ENCODE measurements at regions not wholly inside any gene's neighbourhood (a gene's known extent, or its start where the extent isn't known, plus 50 kb on each side); places are given as distances from the start of the nearest gene placed in this dataset.

DNA sequence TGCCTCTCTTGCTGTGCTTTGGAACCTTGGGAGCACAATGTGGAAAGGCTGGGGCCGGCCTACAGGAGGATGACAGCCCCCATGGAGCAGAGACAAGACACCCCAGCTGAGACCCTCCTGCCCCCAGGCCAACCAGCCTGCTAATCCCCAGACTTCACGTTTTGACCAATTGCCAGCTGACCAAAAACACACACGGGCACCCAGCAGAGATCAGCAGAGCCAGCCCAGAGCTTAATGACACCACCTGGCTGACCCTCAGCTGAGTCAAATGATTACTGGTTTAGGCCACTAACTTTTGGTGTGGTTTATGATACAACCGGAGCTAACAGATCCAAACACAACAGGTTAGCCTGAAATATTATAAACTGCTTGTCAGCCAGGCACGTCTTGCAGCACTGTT is 111.2 kb upstream of the KIF5B start:
- DNase-seq: no peak

DNA sequence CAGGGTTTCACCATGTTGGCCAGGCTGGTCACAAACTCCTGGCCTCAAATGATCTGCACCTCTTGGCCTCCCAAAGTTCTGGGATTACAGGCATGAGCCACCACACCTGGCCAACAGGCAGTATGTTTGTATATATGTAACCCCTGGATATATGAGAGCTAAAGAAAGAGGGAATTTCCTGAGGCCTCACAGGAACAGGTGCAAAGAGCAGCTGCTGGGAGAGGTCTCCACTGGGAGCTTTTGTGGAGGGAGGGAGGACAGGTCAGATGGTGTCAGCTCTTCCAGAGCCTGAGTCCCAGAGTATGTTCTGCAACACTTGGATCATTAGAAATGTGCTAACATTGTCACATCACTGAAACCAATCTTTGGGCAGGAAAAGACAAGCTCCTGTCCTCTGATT is 110.1 kb upstream of the KIF5B start:
- DNase-seq: no peak

DNA sequence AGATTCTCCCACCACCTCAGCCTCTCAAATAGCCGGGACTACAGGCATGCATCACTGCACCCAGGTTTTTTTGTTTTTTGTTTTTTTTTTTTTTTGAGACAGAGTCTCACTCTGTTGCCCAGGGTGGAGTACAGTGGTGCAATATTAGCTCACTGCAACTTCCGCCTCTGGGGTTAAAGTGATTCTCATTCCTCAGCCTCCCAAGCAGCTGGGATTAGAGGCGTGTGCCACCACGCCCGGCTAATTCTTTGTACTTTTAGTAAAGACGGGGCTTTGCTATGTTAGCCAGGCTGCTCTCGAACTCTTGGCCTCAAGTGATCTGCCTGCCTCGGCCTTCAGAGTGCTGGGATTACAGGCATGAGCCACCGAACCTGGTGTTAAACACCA is 107.5 kb upstream of the KIF5B start:
- no peak for DNase-seq

DNA sequence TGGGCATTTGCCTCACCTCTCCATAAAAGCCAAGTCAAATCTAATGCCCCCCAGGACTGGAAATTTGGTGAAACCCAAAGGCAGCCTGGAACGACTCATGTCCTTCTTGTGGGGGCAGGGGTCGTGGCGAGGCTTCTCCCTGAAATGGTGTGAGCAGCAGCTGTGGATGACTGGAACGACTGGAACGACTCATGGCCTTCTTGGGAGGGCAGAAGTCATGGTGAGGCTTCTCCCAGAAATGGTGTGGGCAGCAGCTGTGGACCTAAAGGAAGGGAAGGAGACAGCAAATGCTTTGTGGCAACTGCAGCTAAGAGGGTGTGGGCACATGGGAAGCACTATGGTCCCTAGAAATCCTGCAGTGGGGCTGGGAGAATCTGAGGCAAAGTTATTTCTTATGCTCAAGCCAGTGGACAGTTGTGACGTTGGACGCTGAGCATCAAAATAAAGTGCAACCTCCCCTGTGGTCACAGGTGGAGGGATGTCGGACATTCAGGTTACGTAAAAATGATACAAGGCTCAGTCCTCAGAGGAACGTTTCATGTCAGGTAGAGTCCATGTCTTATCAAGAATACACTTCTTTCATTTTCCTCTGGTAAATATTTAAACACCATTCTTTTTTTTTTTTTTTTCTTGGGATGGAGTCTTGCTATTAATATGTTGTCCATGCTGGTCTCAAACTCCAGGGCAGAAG is 107.0 kb upstream of the KIF5B start:
- DNase-seq: no peak

DNA sequence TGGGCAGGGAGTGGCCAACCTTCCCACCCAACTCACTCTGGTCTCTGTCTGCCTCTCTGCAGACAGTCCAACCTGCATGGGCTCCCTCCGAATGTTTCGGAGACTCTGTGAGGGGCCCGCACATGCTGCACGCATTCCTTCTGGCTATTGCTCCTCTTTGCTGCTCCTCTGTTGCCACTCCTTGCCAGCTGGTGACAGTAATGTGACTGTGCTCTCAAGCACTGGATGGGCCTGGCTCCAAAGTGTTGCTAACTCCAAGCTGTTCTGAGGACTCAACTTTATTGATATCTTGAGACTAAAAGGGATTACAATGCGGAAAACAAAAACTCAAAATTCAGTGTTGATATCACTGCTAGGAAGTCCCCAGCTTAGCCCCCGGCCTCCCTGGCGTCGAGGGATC is 105.4 kb upstream of the KIF5B start:
- DNase-seq: no peak

DNA sequence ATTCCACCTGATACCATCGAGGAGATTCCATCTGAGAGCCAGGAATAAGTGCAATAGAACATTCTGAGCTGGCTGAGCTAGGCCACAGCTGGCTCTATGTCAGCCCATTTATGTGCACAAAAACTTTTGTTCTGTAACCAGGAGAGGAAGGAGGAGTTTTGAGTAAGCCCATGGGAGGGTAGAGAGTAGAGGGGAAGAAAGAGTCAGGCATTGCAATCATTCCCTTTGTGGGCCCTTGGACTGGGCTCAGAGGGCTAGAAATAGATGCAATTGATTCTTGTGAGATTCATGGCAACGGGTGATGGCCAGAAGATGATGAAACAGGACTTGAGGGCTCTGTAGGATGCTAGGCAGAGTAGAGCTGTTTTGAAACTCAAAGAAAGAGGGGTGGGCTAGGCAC is 104.6 kb upstream of the KIF5B start:
- DNase-seq: no peak

DNA sequence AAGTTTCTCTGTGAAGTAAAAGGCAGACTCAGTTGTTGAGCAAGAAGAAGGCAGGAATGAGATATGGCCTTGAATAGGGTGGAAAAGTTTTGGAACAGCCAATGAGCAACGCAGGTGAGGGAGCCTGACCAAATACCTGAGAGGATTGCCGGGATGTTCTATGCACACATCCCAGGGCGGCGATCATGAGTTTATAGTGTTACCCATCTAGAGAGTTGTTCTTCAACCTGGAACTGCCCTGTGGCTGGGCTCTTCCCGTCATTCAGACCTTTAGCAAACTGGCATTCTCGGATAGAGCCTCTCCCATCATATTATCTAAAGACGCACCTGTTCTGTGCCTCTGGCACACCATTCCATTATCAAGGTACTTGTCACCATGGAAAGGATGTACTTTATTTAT is 103.0 kb upstream of the KIF5B start:
- no peak for DNase-seq

DNA sequence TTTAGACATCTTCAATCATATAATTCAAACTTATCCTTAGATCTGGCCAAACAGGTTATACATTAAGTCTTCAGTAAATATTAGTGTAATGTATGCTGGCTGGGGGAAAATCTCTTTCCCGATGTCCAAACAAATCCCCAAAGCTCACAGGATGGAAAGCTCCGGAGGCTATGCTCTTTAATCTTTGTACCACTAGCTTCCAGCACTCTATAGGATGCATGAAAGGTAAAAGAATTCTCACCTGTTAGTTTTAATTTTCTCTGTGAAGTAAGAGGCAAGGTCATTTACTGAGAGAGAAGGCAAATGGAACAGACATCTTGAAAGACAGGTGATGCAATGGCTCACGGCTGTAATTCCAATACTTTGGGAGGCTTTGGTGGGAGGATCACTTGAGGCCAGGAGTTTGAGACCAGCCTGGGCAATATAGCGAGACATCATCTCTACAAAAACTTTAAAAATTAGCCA is 99.8 kb upstream of the KIF5B start:
- DNase-seq: no peak

DNA sequence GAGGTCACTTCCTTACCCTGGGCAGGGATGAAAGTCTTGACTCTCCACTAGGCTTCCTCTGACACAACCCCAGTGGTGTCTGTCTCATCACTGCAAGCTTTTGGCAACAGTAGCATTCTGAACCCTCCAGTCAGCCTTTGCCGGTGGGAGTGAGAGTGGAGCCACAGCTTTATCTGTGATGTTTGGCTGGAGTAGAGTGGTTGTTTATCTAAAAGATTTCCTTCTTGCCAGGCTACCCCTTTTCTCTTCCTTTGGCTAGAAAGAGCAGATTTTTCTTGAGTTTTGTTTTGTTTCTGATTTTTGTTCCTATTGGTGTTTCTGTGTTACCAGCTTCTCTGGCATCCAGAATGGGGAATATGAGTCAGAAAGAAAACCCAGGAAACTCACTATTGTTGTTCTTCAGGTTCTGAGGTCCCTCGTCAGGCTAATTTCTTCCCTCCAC is 98.9 kb upstream of the KIF5B start:
- no peak for DNase-seq

DNA sequence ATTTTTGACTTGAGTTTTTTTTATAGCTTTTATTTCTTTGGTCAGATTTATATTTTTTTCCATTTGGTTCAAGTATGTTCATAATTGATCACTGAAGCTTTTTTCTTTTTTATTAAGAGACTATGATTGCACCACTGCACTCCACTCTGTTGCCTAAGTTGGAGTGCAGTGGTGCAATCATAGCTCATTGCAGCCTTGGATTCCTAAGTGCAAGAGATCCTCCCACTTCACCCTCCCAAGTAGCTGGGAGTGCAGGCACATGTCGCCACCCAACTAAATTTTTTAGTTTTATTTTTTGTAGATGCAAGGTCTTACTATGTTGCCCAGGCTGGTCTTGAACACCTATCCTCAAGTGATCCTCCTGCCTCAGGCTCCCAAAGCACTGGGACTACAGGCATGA is 97.7 kb upstream of the KIF5B start:
- DNase-seq: no peak

DNA sequence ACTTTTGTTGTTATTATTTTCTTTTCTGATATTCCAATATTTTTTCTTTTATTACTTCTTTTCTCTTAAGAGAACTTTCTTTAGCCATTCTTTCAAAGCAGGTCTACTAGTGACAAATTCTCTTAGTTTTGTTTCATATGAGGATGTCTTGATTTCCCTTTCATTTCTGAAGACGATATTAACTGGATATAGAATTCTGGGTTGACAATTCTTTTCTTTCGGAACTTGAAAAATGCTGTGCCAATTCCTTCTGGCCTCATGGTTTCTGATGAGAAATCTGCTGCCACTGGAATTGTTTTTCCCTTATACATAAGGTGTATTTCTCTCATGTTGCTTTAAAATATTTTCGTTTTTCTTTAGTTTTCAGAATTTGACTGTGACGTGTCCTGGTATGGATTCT is 97.0 kb upstream of the KIF5B start:
- no peak for DNase-seq

DNA sequence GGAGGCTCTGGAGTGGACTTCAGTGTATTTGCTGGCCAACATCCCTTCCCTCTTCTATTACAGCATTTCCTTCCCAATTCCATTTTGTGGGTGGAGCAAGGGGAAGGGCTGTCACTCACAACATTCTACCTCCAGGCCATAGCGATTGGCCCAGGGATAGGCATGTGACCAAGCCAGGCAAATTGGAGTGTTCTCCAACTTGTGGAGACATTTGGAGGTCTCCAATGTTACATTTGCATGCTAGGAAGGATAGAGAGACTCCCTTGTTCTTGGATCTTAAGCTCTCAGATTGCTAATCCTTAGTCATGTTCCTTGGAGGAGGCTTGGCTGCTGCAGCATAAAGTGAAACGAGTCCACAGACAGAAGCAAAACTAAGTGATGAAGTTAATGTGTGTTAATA is 95.6 kb upstream of the KIF5B start:
- DNase-seq: no peak

DNA sequence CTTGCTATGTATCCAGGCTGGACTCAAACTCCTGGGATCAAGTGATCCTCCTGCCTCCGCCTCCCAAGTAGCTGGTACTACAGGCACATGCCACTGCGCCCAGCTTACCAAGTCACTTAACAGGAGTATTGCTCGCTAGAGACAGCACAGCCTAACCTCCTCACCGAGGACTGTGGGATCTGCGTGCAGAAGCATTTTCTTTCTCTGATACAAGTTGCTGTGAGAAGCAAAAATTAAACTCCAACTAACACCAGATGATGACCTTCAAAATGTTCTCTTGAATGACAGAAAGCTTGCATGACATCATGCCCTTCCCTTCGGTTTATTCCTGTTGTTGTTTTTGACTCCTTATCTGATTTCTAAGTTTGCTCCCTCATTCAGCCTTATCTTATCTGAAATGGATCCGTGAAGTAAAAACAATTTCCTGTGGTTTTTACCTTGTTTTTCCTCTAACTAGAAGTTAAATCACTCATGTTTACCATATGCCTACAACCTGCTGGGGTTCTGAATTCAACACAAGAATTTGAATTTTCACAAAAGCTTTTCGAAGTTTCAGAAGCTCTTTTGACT is 94.4 kb upstream of the KIF5B start:
- DNase-seq: no peak

DNA sequence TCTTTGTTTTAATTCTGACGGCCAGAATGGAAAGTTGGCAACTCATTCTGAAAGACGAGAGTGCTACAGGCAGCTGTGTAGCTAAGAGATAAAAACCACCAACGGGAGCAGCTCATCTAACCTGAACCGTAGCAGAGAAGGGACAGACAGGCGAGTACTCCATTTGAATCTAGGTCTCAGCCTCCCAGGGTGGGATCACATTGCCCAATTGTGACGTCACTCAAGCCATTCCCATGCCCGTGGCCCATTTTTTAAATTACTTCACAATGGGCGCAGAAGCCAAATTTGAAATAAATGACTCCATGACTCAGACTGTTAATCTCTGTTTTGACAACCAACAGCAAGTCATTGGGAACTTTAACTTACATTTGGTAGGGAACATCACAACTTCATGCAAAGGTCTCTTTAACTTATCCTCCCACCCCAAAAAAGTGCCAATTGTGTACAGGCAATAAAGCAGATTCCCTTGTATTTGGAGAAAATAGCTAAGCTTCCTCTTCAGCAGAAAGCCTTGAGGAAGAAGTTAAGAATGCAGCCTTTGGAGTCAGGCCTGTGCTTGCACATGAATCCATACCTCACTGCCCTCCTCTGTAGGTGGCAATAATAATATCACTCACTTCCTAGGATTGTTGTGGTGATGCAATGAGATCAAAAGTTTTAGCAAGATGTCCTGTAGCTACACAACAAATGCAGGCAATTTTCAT is 93.2 kb upstream of the KIF5B start:
- no peak for DNase-seq

DNA sequence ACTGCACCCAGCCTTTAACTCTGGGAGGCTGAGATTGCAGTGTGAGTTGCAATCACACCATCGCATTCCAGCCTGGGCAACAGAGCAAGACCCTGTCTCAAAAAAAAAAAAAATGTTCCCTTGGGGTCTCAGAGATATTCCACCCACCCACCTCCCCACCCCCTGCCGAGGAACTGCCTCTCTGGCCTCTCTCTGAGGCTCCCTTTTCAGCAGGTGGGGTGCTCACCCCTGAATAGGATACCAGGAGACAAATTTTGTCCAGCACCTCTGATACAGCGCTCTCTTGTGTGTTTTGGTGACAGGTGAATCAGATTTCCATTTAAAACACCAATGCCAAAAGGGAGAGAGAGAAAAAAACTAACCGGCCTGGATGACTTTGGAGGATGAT is 92.6 kb upstream of the KIF5B start:
- no peak for DNase-seq

DNA sequence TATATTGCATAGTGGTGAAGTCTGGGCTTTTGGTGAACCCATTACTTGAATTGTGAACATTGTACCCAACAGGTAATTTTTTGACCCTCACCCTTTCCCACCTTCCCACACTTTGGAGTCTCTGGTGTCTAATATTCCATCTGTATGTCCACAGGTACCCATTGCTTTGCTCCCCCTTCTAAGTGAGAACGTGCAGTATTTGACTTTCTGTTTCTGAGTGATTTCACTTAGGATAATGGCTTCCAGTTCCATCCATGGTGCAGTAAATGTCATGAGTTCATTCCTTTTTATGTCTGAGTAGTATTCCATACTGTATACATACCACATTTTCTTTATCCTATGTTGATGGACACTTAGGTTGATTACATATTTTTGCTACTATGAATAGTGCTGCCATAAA is 91.5 kb upstream of the KIF5B start:
- DNase-seq: no peak

DNA sequence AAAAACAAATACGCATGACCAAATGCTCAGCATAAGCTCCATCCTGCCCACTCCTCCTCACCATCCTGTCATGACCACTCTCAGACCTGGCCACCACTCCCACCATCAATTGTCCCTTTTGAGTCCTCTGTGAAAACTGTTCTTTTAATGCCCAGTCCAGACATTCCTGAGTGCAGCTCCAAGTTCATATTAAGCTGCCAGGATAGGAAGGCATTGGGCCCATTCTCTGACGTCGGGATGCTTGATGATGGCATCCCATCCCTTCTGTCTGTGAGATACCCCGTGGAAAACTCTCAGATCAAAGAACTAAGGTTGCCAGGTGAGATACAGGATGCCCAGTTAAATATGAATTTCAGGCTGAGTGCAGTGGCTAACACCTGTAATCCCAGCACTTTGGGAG is 89.9 kb upstream of the KIF5B start:
- DNase-seq: no peak

DNA sequence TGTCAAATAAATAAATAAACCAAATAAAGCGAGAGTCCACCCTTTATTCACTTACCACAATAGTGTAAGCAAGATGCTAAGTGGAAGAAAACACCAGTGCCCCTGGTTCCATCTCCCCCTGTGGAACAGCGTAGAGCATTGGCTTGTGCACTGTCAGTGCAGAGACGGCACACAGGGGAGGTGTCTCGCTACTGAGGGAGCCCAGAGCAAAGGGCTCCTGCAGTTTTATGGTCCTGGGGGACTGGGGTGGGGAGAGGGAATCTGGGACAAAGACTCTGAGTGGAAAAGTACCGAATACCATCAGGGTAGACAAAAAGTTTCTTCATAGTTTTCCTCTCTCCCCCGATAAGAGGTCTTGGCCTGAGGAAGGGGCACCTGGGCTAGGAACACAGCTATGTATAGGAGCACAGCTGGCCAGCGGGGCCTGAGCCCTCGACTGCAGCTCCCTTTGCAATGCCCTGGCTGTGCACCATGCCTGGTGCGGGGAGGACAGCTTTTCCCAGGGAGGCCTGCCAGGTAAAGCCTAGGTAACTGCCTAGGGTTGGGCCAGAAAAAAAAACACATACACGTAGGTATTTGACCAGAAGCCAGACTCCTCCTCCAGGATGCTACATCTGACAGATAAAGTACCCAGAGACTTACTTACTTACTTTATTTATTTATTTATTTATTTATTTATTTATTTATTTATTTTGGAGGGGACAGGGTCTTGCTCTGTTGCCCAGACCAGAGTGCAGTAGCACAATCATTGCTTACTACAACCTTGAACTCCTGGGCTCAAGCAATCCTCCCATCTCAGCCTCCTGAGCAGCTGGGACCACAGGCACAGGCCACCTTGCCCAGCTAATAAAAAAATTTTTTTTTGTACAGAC is 88.8 kb upstream of the KIF5B start:
- DNase-seq: no peak

DNA sequence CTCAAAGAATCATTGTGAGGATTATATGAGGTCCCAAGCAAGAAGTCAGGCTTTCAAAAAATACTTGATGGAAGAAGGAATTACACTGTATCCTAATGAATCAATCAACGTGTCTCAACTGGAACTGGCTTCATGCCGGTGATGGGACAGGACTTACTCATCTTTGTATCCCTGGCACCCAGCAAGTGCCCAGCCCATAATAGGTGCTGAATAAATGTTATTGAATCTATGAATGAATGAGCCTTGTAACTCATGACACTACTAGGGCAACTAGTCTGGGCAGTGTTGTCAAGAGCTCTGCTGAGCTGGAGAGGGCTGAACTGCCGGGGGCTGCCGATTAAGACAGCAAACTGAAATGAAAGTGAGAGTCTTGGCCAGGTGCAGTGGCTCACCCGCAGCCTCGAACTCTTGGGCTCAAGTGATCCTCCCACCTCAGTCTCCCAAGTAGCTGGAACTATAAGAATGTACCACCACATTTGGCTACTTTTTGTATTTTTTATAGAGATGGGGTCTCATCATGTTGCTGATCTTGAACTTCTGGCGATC is 87.2 kb upstream of the KIF5B start:
- no peak for DNase-seq

DNA sequence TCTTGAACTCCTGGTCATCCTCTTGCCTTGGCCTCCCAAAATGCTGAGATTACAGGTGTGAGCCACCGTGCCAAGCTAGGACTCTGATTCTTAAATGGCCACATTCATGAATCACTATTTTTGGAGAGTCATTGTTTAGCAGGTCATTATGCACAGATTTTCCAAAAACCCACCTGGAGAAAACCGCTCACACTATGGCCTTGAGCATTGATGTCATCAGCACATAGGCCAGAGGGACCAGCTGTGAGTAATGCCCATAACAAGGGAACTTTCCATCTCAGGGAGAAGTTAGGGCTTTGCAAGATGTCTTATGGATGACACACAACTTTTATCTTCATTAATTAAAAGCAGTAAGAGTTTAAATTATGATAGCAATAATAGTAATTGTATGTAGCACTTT is 86.4 kb upstream of the KIF5B start:
- DNase-seq: no peak

DNA sequence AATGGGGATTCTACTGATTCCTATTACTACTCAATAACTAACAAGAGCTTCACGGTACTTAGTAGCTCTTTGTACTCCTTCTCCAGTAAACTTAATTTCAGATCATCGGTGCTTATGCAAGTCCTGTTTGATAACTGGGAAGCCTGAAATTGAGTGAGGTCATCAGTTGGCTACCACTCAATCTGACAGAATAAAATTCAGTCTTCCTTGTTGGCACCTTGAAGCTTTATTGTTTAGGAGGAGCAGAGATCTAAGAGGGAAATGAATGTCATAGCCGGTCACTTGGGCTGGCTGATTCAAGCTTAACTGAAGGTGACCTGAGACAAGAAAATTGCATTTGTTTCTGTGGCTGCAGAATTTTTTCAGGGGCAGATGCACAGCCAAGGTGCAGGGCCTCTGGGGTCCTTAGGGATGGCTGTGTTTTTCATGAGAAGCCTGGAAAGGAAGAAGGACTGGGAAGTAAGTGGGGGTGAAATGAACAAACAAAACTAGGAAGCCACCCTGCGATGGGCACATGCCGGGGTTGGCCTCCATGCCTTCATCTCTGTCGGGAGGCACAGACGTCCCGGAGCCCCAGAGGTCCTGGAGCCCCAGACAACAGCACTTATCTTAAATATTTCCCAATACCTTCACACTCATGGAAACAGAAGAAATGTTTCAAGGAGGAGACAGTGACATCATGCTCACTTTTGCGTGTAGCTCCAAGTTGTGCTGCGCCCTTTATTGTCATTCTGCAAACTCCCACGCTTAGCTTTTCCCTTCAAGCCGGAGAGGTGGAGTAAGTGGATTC is 85.0 kb upstream of the KIF5B start:
- DNase-seq: no peak

DNA sequence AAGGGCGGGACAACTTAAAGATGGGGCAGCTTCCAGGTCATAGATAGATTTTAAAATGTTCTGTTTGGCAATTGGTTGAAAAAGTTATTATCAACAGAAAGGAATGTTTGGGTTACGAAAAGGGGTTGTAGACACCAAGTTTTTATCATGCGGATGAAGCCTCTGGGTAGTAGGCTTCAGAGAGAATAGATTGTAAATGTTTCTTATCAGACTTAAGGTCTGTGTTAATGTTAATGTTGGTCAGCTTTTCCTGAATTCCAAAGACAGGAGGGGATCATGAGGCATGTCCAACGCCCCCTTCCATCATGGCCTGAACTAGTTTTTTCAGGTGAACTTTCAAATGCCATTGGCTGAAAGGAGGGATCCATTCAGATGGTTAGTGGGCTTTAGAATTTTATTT is 84.2 kb upstream of the KIF5B start:
- DNase-seq: no peak

Data from activated effector memory CD4-positive, alpha-beta T cell treated with anti-CD3 and anti-CD28 coated beads, Interleukin-2, amount 50 U/mL, for 16 hours (primary cell).